ENCODE measurements at regions not wholly inside any gene's neighbourhood (a gene's known extent, or its start where the extent isn't known, plus 50 kb on each side); places are given as distances from the start of the nearest gene placed in this dataset.

DNA sequence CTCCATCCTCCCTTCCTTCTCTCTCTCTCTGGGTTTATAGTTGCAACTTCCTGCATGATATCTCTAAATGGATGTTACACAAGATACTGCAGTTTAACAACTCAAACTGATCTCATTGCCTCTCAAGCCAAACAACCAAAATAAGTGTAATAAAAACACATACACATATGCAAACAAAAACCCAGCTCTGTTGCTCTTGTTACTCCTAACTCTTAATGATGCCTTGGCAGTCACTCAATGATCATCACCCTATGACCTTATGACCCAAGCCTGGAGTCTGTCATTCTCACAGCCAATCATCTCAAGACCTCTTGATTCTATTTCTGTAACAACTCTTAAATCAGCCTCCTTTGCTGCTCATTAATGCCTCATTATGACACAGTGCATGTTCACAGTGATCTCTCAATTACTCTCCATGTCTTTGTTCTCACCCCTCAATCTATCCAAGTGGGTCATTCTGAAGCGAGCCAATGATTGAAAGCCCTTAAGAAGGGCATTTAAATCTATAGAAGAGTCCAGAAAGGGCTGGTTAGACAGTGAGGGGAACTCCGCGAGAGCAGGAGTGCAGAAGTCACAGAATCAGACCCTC is 210.9 kb downstream of the INHBA start:
- Mint-ChIP-seq H3K4me1 (no peaks in the 10 kb centered on the region), H3K9me3 (no peaks in the 10 kb centered on the region), H3K27ac (no peak overlapping the region), H3K27me3 (ENCODE audit: insufficient read depth, low read depth) (no peaks in the 10 kb centered on the region), H3K36me3 (no peaks in the 10 kb centered on the region), H3K4me3 (no peak overlapping the region)
- no peak for TF ChIP-seq EZH2 (IDR thresholded peaks at IDR 0.05)
- TF ChIP-seq EZH2phosphoT487 (IDR thresholded peaks at IDR 0.05), result no peak
- no peak for TF ChIP-seq CTCF (IDR thresholded peaks at IDR 0.05)
- no peak overlapping the region for H3K4me3 ChIP-seq
- H2AFZ ChIP-seq (replicated peaks), result no peak overlapping the region
- H4K20me1 ChIP-seq (ENCODE audit: low read depth), result no peaks in the 10 kb centered on the region
- H3K9me3 ChIP-seq (ENCODE audit: low read depth), result no peaks in the 10 kb centered on the region
- H3K27ac ChIP-seq, result no peak overlapping the region
- H3K36me3 ChIP-seq, result no peaks in the 10 kb centered on the region
- DNase-seq (ENCODE audit: low spot score), result no peak
- no peaks in the 10 kb centered on the region for H3K4me1 ChIP-seq
- H3K4me2 ChIP-seq, result no peak overlapping the region
- H3F3A ChIP-seq (ENCODE audit: low read depth), result no peaks in the 10 kb centered on the region
- no peaks in the 10 kb centered on the region for H3K79me2 ChIP-seq (ENCODE audit: low read depth)
- no peak overlapping the region for H3K9ac ChIP-seq
- H3K27me3 ChIP-seq, result no peaks in the 10 kb centered on the region

- no peaks in the 10 kb centered on the region for H3K4me1 Mint-ChIP-seq
- no peak overlapping the region for H2AFZ ChIP-seq (replicated peaks)
- no peaks in the 10 kb centered on the region for H3K4me1 ChIP-seq
- no peak overlapping the region for H3K27ac Mint-ChIP-seq
- H3K4me2 ChIP-seq, result no peak overlapping the region
- no peaks in the 10 kb centered on the region for H3F3A ChIP-seq (ENCODE audit: low read depth)
- H3K4me3 Mint-ChIP-seq, result no peak overlapping the region
- H3K27me3 Mint-ChIP-seq (ENCODE audit: insufficient read depth, low read depth), result no peaks in the 10 kb centered on the region
- H3K79me2 ChIP-seq (ENCODE audit: low read depth), result no peaks in the 10 kb centered on the region
- DNase-seq (ENCODE audit: low spot score), result no peak
- no peak for TF ChIP-seq EZH2 (IDR thresholded peaks at IDR 0.05)
- TF ChIP-seq EZH2phosphoT487 (IDR thresholded peaks at IDR 0.05), result no peak
- no peak for TF ChIP-seq CTCF (IDR thresholded peaks at IDR 0.05)
- no peak overlapping the region for H3K4me3 ChIP-seq
- H3K9me3 Mint-ChIP-seq, result no peaks in the 10 kb centered on the region
- H3K9me3 ChIP-seq (ENCODE audit: low read depth), result no peaks in the 10 kb centered on the region
- H3K27ac ChIP-seq, result no peak overlapping the region
- no peaks in the 10 kb centered on the region for H4K20me1 ChIP-seq (ENCODE audit: low read depth)
- no peak overlapping the region for H3K9ac ChIP-seq
- H3K36me3 ChIP-seq, result no peaks in the 10 kb centered on the region
- no peaks in the 10 kb centered on the region for H3K27me3 ChIP-seq
- no peaks in the 10 kb centered on the region for H3K36me3 Mint-ChIP-seq
Measured at GRCh38 chr7:41491308-41491707, 211.6 kb downstream of the INHBA start.

DNA sequence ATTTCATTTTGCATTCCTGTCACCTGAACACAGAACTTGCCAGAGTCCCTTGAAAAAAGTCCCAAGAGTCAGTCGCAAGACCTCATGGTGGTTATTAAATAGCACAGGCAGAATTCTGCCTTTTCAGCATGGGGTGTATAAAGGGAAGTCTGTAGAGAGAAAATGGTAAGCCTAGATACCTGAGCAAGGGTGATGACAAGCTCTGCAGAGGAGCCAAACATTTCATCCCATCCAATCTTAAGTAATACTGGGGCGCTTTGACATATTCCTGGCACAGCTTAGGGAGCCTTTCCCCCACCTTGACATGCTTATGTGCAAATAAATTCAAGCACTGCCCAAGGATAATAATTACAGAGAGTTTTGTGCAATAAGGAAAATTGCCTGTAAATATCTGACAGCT is 213.0 kb downstream of the INHBA start:
- no peak overlapping the region for H3K27ac Mint-ChIP-seq
- H3K36me3 Mint-ChIP-seq, result no peaks in the 10 kb centered on the region
- Histone ChIP-seq H3K4me3 (no peak overlapping the region), H4K20me1 (ENCODE audit: low read depth) (no peaks in the 10 kb centered on the region), H3K36me3 (no peaks in the 10 kb centered on the region), H3K4me1 (no peaks in the 10 kb centered on the region), H3F3A (ENCODE audit: low read depth) (no peaks in the 10 kb centered on the region), H3K79me2 (ENCODE audit: low read depth) (no peaks in the 10 kb centered on the region), H2AFZ (replicated peaks) (no peak overlapping the region), H3K9ac (no peak overlapping the region), H3K27ac (no peak overlapping the region), H3K9me3 (ENCODE audit: low read depth) (no peaks in the 10 kb centered on the region), H3K27me3 (no peaks in the 10 kb centered on the region), H3K4me2 (no peak overlapping the region)
- no peak overlapping the region for H3K4me3 Mint-ChIP-seq
- no peak for TF ChIP-seq CTCF (IDR thresholded peaks at IDR 0.05)
- TF ChIP-seq EZH2 (IDR thresholded peaks at IDR 0.05), result no peak
- no peak for TF ChIP-seq EZH2phosphoT487 (IDR thresholded peaks at IDR 0.05)
- no peaks in the 10 kb centered on the region for H3K9me3 Mint-ChIP-seq
- no peaks in the 10 kb centered on the region for H3K4me1 Mint-ChIP-seq
- no peak for DNase-seq (ENCODE audit: low spot score)
- no peaks in the 10 kb centered on the region for H3K27me3 Mint-ChIP-seq (ENCODE audit: insufficient read depth, low read depth)

Measured in neural progenitor cell (in vitro differentiated cells).